DMS153 treated with DMSO at 0.1 percent for 48 hours (cell line): ENCODE measurements at regions not wholly inside any gene's neighbourhood (a gene's known extent, or its start where the extent isn't known, plus 50 kb on each side); places are given as distances from the start of the nearest gene placed in this dataset.

Source experiments
- DNase-seq: peaks from one replicate; lab custom pipeline; 2025; ENCODE audit not compliant: unreplicated experiment; lab: John Stamatoyannopoulos, UW

GRCh38 chr6:139547122-139547776 lies 172.8 kb upstream of the CITED2 start:
- no peak for DNase-seq

DNA sequence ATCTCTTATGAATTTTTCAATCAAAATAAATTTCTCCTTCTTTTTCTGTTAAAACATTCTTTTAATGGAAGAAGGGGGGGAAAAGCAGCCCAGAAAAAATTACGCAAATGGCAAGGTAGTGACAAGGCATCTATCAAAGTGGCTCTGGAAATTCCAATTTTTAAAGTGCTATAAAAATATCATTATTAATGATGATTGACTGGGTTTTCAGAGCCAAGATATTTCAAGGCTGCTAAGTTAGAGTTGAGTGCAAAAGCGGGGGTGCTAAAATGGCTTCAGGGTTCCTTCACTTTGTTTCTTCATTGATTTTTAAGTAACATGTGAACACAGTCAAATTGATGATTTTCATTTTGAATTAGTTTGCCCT lies 171.6 kb upstream of the CITED2 start:
- DNase-seq: no peak

GRCh38 chr6:139545206-139546105 lies 171.0 kb upstream of the CITED2 start:
- DNase-seq: no peak

- no peak for DNase-seq
Measured at GRCh38 chr6:139544701-139545057, 170.2 kb upstream of the CITED2 start.

DNA sequence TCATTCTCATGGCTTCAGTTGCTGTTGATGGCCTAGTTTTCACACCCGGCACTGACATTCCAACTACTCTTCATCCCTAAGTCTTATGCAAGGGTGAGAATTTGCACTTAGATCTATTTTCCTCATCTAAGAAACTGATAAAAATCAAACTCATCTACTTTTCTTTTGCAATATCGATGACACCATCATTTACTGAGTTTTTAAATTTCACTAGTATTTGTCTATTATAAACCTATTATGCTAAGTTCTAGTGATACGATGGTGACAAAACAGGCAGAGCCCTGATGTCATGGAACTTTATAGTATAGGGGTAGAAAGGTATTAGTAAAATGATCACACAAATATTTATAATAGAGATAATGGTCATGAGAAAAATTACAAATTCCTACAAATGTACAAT lies 167.9 kb upstream of the CITED2 start:
- DNase-seq: no peak

- DNase-seq: no peak
Measured at GRCh38 chr6:139540894-139541293, 166.4 kb upstream of the CITED2 start.

DNA sequence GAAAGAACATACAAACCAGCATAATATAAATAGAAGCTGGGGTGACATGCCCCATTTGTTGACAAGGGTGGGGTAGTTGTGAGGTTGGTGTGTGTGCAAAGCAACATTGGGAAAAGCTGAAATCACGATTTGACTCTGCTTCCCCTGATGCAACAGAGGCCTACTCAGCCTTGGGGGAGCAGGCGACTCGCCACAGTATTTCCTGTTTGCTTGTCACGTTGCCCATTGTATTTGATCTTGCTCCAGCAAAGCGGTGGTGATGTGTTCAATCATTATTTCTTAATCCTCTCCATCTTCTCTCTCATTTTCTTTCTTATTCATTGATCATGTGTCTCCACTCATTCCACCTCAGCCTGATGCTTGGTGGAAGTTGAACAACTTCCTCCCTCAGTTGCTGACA lies 165.8 kb upstream of the CITED2 start:
- DNase-seq: no peak

- DNase-seq: no peak
Measured at GRCh38 chr6:139539852-139540251, 165.4 kb upstream of the CITED2 start.

DNA sequence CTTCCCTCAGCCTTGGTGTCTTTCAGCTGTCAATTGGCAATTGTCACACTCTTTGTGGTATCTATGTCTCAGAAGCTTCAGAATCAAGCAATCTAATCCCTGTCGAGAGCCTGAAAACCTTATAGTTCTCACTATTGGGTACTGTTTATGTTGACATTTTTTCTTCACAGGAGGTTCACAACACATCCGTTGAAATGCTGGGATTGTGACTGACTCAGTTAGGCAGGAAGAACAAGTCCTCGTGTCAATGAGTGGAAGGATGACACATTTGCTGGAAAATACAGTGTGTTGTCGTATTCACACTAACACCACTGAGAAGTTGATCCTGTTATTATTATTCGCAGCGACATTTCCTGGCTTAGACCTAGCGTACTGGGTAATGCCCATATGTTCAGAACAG lies 163.9 kb upstream of the CITED2 start:
- DNase-seq: no peak

- DNase-seq: no peak
Measured at GRCh38 chr6:139536751-139537617, 162.5 kb upstream of the CITED2 start.

- DNase-seq: no peak
Measured at GRCh38 chr6:139534472-139535115, 160.1 kb upstream of the CITED2 start.

DNA sequence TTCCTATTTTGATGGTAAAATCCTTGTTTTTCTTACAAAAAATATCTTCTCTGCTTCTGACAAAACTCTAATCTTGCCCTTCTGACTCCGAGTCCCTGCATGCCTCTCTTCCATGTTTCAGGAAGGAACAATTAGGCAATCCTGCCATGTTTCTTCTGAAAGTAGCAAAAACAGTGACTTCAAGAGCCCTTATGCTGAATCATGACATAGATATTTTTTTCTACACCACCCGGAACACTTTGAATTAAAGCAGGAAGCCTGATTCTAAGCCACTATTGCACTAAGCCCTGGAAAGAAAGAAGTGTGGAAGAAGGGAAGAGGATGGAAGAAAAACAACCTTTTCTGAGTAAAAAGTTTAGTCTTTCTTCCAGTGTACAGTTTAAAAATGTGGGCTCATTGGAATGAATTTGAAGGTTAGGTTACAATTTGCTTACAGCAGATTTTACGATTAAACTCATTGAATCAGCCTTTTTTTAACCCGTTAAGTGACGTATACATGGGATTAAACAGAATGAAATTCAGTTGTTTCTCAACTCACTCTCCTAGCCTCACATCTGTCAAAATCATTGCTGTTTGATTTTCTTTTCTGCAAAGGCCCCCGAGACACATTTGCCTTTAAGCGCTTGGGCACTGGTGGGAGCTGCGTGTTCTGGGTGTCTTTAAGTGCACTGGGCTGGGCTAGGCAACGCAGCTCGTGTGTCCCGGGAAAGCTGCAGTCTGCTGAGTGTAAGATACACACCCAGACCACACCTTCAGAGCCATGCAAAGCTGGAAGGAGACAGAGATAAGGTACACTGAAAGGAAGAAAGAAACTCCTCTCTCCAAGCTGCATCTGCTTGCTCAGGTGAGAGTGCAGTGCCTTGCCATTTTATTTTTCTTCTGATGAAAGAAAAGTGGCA lies 159.4 kb upstream of the CITED2 start:
- DNase-seq: no peak

DNA sequence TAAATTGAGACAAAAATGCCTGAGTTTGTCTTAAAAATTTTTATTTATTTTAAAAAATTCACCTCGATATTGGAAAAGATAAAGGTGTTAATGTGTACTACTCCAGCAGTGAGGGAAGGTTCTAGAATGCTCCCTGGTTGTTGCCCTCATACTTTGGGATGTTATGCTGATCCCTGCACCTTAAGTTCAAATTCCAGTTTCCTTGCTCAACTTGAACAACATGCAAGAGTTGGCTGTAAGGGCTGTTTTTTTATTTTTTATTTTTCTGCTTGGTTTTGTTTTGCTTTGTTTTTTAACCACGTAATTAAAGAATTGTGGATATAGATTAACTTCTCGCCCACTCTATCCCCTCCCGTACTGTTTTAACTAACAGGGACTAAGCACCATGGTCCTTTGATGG lies 158.7 kb upstream of the CITED2 start:
- DNase-seq: no peak

DNA sequence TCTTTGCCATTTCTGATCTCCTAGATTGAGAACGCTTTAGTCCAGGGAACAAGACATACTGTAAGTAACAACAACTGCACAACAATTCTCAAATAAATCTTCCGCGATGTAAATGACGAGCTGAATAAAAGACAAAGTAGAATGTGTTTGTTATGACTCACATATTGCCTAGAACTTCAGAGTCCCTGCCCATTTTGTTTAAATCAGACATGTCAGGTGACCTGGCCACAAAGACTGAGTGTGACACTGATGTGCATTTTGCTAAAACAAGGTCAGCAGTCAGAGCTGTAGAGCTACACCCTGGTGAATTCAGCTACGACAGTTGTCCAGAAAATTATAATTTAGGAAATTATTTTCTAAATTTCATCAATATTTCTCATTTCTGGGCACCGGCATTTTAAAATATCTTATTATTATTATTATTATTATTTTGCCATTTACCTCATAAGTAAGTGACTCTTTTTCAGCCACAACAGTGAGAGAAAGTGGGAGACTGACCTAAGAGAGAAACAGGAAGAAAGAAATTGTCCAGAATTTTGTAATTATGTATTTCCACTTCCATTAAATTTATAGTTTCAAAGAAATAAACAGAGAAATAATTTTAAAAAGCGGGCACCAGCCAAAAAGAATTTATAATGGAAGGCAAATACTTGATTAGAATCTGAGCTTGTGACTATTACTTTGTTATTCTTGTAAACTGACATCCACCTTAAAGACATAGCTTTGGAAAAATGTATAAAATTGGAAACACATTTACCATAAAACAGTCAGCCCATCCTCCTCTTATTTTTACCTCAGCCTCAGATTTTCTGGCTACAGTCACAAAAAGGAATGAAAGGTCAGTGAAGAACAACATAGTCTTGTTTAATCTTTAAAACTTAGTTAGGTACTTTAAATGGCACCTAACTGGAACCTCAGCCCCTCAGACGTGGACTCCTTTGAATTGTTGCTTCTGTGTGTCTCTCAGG lies 157.0 kb upstream of the CITED2 start:
- DNase-seq: no peak

GRCh38 chr6:139530561-139530960 lies 156.1 kb upstream of the CITED2 start:
- DNase-seq: no peak

DNA sequence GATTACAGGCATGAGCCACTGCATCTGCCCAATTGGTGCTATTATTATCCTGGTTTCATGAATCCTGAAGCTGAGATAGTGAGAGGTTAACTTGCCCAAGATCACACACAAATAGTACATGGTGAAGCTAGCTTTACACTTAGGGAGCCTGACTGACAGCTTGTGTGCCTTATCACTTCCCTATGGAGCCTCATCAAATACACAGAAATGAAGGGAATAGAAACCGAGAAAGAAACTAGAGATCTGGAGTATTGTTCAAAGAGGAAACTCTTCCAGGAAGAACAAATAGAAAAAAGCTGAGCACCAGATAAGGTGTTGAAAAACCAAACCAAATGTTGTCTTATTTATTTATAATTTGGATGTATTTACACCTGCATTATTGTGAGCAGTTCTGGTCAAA lies 155.0 kb upstream of the CITED2 start:
- DNase-seq: no peak

GRCh38 chr6:139528471-139528870 lies 154.0 kb upstream of the CITED2 start:
- no peak for DNase-seq

- DNase-seq: no peak
Measured at GRCh38 chr6:139525415-139525814, 151.0 kb upstream of the CITED2 start.

DNA sequence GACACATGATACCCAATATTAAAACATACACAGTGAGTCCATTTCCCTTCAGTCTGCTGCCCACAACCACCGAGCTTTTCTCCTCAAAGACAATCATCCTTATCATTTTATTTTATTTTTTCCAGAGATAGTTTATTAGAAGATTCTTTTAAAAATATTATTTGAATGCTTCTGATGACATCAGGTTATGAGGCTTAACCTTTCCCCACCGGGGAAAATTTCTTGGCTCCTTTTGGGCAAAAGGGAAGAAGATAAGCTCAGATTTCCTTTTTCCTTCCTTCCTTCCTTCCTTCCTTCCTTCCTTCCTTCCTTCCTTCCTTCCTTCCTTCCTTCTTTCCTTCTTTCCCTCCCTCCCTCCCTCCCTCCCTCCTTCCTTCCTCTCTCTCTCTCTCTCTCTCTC lies 149.5 kb upstream of the CITED2 start:
- DNase-seq: no peak
